Endometrium (tissue), 2 donors: ENCODE measurements at regions not wholly inside any gene's neighbourhood (a gene's known extent, or its start where the extent isn't known, plus 50 kb on each side); places are given as distances from the start of the nearest gene placed in this dataset.
A peak's percentile ranks its signal among the peaks of the same experiment; 100 is the strongest.
"Not testable (repeated sequence)": the region's sequence is repeated elsewhere in the genome, so short reads cannot be mapped to it uniquely, and the experiment has no call there.

Experiments
- FAIRE-seq: peaks from 2 replicates; lab custom pipeline; 2012; peaks lifted over from hg19 to GRCh38; lab: Jason Lieb, UNC
- donor health status: control.
- donor health status: control.

DNA sequence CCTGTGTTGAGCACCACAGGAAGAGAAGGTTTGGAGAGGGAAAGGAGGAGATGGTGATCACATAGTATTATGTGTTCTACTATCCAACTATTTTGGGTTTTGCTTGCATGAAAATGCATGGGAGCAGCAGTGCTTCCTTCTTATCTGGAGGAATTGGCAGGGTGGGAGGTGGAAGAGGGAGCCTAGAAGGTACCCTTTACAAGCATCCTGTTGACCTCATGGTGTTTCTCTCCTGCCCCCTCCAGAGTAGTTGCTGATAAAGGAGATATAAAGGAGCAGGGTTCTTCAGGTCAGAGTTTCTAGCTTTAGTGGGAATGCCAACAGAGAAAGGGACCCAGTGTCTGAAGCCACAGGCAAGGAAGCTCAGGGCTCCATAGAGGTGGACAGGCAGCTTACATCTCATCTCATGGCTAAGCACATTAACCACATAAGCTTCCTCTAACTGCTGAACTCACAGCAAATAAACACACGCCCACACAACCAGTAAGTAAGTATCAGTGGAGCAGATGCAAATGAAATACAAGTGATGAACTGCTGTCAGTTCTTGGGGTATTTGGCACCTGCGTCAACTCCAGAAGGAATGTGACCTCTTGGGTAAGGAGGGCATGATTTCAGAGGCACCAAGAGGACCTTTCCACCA lies 174.2 kb upstream of the SLC38A2 start:
- FAIRE-seq: no peak

- FAIRE-seq: not testable (repeated sequence)
Observed at GRCh38 chr12:46543378-46543795, 170.8 kb upstream of the SLC38A2 start.

GRCh38 chr12:46538976-46539375 lies 166.4 kb upstream of the SLC38A2 start:
- FAIRE-seq: no peak

DNA sequence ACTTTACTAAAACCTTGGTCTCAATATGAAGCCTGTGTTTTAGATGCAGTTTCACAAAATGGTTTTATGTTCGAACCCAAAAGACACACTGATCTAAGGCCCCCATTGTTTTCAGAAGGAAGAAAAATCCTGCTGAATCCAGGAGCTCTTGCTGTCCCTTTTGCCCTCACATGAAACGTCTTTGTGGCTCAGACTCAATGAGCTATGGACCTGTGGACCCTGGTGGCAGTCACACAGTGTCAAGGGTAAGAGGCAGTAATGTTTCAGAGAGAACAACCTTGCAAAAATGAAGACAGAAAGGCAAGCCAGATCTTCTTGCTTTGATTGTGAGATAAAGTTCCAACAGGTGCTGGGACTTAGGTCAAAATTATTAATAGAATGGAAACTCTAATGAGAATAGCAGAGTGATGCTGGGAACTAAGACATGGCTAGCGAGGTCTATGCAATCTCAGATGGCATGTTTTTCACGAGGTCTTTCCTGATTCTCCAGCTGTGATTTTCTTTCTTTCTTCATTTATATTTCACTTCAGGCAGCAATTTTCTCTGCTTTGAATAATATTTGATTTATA lies 164.9 kb upstream of the SLC38A2 start:
- no peak for FAIRE-seq

DNA sequence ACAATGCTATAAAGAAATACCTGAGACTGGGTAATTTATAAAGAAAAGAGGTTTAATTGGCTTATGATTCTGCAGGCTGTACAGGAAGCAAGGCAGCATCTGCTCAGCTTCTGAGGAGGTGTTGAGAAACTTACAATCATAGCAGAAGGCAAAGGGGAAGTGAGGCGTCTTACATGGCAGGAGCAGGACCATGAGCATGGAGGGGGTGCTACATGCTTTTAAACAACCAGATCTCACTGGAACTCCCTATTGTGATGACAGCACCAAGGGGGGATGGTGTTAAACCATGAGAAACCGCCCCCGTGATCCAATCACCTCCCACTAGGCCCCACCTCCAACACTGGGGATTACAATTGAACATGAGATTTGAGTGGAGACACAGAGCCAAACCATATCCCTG lies 163.7 kb upstream of the SLC38A2 start:
- not testable (repeated sequence) for FAIRE-seq

GRCh38 chr12:46535907-46536306 lies 163.3 kb upstream of the SLC38A2 start:
- FAIRE-seq: no peak

DNA sequence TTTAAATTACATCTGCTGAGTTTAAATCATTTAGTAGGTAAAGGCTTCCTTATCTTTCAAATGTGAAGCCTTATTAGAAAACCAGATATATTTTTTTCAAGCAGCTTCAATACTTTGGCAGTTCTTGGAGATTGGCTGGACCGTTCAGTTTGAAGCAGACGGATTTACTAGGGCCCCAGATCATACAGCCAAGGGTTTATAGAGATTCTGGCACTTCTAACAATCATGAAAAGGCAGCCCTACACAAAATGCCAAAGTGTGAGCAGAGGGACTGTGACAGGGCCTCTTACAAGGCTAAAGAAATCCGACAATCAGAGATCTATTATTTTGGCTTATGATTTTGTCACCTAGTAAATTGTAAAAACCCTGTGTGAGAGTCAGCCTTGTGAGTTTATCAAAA lies 162.8 kb upstream of the SLC38A2 start:
- no peak for FAIRE-seq

GRCh38 chr12:46534327-46534840 lies 161.8 kb upstream of the SLC38A2 start:
- FAIRE-seq: no peak

GRCh38 chr12:46533723-46534122 lies 161.2 kb upstream of the SLC38A2 start:
- peak; percentile 97 for FAIRE-seq

DNA sequence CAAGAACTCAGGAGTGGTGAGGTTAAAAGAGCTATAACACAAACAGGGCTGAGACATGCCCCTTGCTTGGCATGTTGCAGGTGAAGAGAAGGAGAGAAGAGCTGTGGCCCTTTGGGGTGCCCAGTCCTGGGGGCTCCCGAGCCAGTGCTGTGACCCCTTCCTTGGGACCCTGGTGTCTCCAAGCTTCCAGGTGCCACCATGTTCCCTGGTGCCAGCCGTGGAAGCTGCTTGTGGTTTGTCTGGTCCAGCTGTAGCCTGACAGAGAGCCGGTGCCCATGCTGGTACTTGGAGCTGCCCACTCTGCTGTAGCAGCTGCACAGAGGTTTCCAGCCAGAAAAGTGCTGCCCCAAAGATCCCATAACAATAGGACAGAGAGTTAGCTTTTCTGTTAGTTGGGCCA lies 159.2 kb upstream of the SLC38A2 start:
- FAIRE-seq: no peak

GRCh38 chr12:46531059-46531785 lies 158.6 kb upstream of the SLC38A2 start:
- no peak for FAIRE-seq

GRCh38 chr12:46530373-46531056 lies 157.9 kb upstream of the SLC38A2 start:
- FAIRE-seq: no peak

DNA sequence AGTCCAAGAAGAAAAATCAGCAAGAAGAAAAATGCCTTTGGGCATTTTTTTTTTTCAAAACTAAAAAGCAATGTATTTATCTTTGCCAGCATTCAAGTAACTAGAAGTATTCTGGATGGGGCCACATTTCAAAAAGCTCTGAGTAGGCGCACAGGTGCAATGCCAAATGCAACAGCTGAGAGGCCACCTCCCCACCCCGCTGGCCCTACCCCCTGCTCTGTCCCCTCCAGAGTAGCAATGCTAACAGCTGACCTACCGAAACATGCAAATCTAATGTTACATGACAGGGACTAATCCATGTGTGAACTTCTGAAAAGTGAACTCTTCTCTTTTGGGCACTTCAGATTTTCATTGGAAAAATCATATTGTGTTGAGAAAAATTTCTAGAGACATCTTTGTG lies 153.7 kb upstream of the SLC38A2 start:
- FAIRE-seq: no peak

DNA sequence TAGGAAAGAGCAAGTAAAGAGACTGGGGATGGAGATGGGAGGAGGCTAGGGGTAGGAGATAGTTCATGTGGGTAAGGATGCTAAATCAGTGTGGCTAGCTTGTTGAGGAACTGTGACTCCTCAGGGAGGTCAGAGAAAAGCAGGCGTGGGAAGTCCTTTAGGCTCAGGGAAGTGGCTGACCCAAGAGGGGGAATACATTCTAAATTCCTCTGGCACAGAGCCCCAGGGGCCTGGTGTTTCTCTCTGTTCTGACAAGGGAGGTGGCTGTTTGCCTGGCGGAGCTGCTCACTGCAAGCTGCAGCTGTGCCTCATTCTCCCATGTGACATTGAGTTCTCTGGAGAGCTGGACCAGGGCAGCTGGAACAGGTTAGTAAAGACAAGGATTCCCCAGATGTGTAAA lies 152.2 kb upstream of the SLC38A2 start:
- peak; percentile 95 for FAIRE-seq

DNA sequence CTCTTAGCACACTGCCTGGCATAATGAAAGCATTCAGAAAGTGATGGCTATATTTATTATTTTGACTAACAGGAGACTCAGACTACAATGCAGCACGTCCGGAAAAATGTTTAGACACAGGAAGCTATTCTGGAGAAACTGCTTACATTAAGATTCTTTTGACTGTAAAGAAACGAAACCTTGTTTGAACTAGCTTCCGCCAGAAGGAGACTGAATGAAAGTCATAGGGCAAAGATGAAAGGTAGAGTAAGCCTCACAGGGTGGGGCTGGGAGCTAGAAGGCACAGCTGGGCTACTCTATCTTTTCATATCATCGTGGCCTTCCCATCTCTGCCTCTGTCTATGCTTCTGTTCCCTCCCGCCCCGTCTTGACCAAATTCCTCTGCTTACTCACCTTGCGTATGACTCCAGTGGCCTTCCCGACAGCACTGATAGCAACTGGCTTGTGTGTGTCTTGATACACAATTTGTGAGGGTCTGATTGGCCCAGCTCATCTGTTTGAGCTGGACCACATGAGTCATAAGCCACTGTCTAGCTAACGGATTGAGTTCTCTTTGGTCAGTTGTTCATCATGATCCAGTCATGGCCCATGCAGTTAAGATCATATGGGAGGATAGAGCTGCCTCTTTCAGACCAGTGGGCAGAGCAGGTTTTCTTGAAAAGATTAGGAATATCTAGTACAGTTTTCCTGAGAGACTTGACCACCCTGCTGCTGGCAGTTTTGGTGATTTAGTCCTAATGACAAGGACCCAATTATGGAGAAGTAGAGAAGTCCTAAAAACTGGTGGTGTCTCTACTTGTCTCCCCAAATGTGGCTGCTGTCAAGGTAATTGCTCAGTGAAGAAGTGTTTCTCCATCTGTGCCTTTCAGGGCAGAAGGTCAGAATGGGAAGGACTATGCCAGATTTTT lies 151.5 kb upstream of the SLC38A2 start:
- no peak for FAIRE-seq

DNA sequence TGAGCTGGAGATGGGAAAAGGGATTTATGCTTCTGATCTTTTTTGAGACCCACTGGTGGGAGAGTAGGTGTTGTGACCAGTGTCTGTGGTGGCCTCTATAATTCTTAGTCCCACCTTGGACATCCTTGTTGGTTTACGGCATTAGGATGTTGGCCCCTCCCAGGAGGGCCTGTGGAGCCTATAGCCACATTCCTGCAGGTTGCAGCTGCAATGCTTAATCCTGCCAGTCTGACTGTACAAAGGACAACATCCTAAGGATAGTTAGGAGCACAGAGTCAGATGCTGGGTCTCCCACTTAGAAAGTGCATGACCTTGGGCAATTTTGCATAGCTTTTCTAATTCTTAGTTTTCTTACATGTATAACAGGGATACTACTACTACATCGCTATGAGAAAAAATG lies 150.9 kb upstream of the SLC38A2 start:
- no peak for FAIRE-seq

DNA sequence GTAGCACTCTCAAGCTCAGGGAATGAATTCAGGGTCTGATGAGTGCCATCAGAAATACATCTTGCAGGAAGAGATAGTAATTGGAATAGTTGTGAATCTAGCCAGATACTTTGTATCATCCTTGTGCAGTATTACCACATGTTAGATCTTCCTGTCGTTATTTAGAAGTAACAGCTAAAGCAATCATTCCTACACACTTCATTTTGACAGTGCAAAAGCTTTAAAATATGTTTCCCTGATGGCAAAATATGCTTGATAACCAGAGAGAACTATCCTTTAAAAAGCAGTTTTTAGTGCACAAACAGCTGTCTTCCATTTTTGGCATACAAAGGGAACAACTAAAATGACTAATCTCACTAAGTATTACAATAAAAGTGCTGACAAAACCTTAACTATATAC lies 149.5 kb upstream of the SLC38A2 start:
- FAIRE-seq: no peak

- no peak for FAIRE-seq
Observed at GRCh38 chr12:46521145-46521544, 148.6 kb upstream of the SLC38A2 start.

DNA sequence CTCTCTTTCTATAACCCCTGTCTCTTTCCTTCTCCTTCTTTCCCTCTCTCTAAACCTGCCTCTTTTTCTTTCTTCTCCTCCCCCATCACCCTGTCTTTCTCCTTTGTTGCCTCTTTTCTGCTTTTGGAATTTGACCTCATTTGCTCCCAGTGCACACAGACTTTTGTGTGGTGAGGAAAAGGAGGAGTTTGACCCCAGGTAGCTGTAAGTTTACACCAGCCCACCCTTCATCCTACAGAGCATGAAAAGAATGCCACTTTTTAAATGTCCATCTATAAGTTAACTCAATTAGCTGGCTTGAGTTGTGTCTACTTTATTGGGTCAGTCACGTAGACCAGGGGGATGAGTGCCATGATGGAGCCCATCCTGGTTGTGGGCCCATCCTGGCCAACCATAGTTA lies 146.8 kb upstream of the SLC38A2 start:
- FAIRE-seq: no peak

DNA sequence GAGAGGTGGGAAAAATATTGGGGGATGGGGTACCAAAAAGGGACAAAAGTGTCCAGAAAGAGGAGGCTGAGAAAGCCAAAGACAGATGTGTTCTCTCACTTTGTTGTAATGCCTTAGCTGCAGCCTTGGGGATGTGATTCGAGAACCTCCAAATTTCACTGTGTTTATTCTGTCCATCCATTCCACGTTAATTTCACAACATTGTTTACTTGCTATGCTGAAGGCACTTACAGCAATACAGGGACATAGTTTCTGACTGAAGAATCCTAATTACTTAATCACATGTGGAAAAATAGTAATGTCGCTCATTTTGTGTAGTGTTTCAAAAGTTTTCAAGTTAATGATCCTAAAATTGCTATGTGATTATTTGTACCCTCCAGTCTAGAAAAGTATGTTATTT lies 146.2 kb upstream of the SLC38A2 start:
- no peak for FAIRE-seq

DNA sequence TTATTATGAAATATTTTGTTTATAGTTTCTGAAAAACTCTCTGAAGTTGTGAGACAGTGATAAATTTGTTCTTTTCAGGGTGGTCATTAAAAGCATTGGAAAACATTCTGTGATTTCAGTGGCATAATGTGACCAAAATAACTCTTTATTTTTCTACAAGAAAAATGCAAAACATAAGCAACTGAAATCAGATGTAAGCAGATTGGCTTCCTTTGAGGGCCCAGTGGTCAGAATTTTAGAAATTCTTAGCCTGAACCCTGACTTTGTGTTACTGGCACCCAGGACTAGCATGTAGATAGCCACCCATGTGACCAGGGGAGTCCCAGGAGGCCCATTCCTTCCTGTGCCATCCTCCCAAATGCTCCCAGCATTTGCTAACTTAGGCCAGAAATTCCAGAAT lies 145.6 kb upstream of the SLC38A2 start:
- FAIRE-seq: peak; percentile 94

- FAIRE-seq: no peak
Observed at GRCh38 chr12:46517579-46517962, 145.0 kb upstream of the SLC38A2 start.
